CD4-positive, alpha-beta T cell treated with Interleukin-6 for 4 hours (primary cell): ENCODE measurements at regions not wholly inside any gene's neighbourhood (a gene's known extent, or its start where the extent isn't known, plus 50 kb on each side); places are given as distances from the start of the nearest gene placed in this dataset.

Experiments used
- DNase-seq: peaks from one replicate; pipeline ENCODE4 v3.0.0-alpha.2; 2020; ENCODE audit warnings: mixed read lengths

GRCh38 chr17:72479113-72479512 lies 358.3 kb downstream of the SOX9 start:
- DNase-seq = no peak

GRCh38 chr17:72481572-72481971 lies 360.8 kb downstream of the SOX9 start:
- DNase-seq = no peak

GRCh38 chr17:72485596-72485995 lies 364.8 kb downstream of the SOX9 start:
- no peak for DNase-seq

GRCh38 chr17:72486806-72487205 lies 366.0 kb downstream of the SOX9 start:
- DNase-seq = no peak

- no peak for DNase-seq
Measured at GRCh38 chr17:72487731-72488494, 367.1 kb downstream of the SOX9 start.

- no peak for DNase-seq
Measured at GRCh38 chr17:72488555-72489271, 367.9 kb downstream of the SOX9 start.

- DNase-seq = no peak
Measured at GRCh38 chr17:72489272-72489641, 368.4 kb downstream of the SOX9 start.

- no peak for DNase-seq
Measured at GRCh38 chr17:72491102-72491501, 370.3 kb downstream of the SOX9 start.

GRCh38 chr17:72492494-72492893 lies 371.7 kb downstream of the SOX9 start:
- no peak for DNase-seq

GRCh38 chr17:72492941-72493340 lies 372.1 kb downstream of the SOX9 start:
- DNase-seq = no peak

- no peak for DNase-seq
Measured at GRCh38 chr17:72494566-72494965, 373.7 kb downstream of the SOX9 start.

GRCh38 chr17:72496461-72496860 lies 375.6 kb downstream of the SOX9 start:
- DNase-seq = no peak

GRCh38 chr17:72497915-72498314 lies 377.1 kb downstream of the SOX9 start:
- DNase-seq = no peak

- no peak for DNase-seq
Measured at GRCh38 chr17:72498364-72499210, 377.8 kb downstream of the SOX9 start.

- DNase-seq = no peak
Measured at GRCh38 chr17:72501404-72502370, 380.9 kb downstream of the SOX9 start.

- no peak for DNase-seq
Measured at GRCh38 chr17:72502371-72503341, 381.8 kb downstream of the SOX9 start.

GRCh38 chr17:72503556-72503955 lies 382.7 kb downstream of the SOX9 start:
- no peak for DNase-seq

GRCh38 chr17:72504783-72505182 lies 384.0 kb downstream of the SOX9 start:
- DNase-seq = no peak

GRCh38 chr17:72506773-72507172 lies 386.0 kb downstream of the SOX9 start:
- DNase-seq = no peak

GRCh38 chr17:72507370-72507769 lies 386.6 kb downstream of the SOX9 start:
- no peak for DNase-seq
